Neural crest cell (in vitro differentiated cells): ENCODE measurements at regions not wholly inside any gene's neighbourhood (a gene's known extent, or its start where the extent isn't known, plus 50 kb on each side); places are given as distances from the start of the nearest gene placed in this dataset.

Experiments
- DNase-seq: peaks from one replicate; pipeline ENCODE4 v3.0.0; 2021; ENCODE audit warnings: low read depth, mixed read lengths, low spot score
- H3K27ac Mint-ChIP-seq: one replicate; pipeline ENCODE4 v1.8.0; 2021; ENCODE audit warnings: mild to moderate bottlenecking, mixed read lengths; ENCODE audit not compliant: unreplicated experiment
- H3K27me3 Mint-ChIP-seq: 2 replicates; pipeline ENCODE4 v1.8.0; 2021; ENCODE audit warnings: low read depth, mild to moderate bottlenecking, mixed read lengths
- H3K36me3 Mint-ChIP-seq: 2 replicates; pipeline ENCODE4 v1.8.0; 2021; ENCODE audit warnings: low read depth, mild to moderate bottlenecking, mixed read lengths
- H3K4me1 Mint-ChIP-seq: 2 replicates; pipeline ENCODE4 v1.8.0; 2021; ENCODE audit warnings: mixed read lengths
- H3K4me3 Mint-ChIP-seq: one replicate; pipeline ENCODE4 v1.8.0; 2021; ENCODE audit warnings: mild to moderate bottlenecking, mixed read lengths
- H3K9me3 Mint-ChIP-seq: 2 replicates; pipeline ENCODE4 v1.8.0; 2021; ENCODE audit warnings: mixed read lengths
- TF ChIP-seq, protein P1 (sequence below): fragments of 200-600 bp; sonication (generic); conservative IDR thresholded peaks from 2 replicates; pipeline ENCODE4 v1.5.0; 2021; ENCODE audit warnings: antibody characterized with exemption, mild to moderate bottlenecking

DNA sequence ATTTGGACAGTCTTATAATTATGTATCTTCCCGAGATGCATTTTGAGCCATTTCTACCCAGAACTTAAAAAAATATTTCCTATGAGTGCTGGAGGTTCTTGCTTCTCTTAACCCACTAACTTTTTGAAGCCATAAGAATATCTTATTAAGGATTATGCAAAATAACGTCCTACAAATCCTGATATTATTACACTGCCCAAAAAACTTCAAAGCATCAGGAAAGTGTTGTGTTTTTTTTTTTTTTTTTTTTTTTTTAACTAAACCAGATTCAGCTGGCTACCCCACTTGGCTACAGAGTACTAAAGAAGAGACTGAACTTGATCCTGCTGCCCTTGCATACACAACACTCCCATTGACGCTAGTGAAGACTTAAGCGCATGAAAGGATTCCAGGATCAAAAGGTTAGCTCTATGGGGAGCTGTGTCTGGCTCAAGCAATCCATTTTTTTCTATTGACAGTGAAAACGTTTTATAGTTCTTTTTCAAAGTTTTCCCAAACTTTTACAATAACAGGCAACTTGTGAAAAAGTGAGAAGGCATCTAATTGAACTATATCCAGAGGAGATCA is 141.4 kb downstream of the KCNRG start:
- H3K9me3 Mint-ChIP-seq, result no peaks in the 10 kb centered on the region
- peak overlapping the region; percentile 20 for H3K4me3 Mint-ChIP-seq
- peaks cover 36% of the 10 kb centered on the region for H3K4me1 Mint-ChIP-seq
- H3K27me3 Mint-ChIP-seq, result no peaks in the 10 kb centered on the region
- TF ChIP-seq, protein P1, sequence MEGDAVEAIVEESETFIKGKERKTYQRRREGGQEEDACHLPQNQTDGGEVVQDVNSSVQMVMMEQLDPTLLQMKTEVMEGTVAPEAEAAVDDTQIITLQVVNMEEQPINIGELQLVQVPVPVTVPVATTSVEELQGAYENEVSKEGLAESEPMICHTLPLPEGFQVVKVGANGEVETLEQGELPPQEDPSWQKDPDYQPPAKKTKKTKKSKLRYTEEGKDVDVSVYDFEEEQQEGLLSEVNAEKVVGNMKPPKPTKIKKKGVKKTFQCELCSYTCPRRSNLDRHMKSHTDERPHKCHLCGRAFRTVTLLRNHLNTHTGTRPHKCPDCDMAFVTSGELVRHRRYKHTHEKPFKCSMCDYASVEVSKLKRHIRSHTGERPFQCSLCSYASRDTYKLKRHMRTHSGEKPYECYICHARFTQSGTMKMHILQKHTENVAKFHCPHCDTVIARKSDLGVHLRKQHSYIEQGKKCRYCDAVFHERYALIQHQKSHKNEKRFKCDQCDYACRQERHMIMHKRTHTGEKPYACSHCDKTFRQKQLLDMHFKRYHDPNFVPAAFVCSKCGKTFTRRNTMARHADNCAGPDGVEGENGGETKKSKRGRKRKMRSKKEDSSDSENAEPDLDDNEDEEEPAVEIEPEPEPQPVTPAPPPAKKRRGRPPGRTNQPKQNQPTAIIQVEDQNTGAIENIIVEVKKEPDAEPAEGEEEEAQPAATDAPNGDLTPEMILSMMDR, result no peak
- H3K36me3 Mint-ChIP-seq, result no peaks in the 10 kb centered on the region
- H3K27ac Mint-ChIP-seq, result no peak overlapping the region
- no peak for DNase-seq

DNA sequence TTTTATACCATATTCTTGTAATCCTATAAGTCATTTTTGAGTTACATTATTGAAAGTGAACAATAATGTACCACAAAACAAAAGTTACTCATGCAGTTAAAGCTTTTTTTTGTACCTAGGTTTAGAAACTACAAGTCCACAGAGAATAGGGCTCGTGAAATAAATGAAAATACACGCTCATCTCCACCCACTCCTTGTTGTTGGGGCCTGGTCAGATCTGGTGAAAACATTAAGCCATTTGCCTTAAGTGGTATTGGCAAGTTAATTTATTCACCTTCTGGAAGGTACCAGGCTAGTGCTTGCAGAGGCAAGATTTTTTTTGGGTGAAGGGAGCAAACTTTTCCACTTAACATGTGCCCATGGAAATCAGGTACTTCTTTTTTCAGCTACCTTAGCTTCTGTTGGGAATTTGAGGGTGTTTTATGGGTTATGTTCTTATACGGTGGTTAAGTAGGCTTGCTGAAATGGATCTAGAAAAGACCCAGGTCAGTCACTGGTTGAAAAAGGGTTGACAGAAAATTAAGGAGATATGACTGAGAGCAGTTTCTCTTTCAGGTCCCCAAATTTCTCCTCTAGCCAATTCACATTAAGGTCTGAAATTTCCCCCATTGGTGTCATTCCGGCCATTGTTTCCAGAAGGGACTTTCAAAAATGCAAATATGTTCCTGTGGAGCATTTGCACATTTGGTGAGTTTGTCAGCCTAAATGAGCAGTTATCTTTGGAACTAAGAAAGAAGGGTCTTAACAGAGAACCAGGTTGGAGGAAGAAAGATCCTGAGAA is 143.3 kb downstream of the KCNRG start:
- peaks cover 33% of the 10 kb centered on the region for H3K4me1 Mint-ChIP-seq
- no peaks in the 10 kb centered on the region for H3K27me3 Mint-ChIP-seq
- H3K36me3 Mint-ChIP-seq, result no peaks in the 10 kb centered on the region
- H3K27ac Mint-ChIP-seq, result no peak overlapping the region
- DNase-seq, result no peak
- H3K9me3 Mint-ChIP-seq, result no peaks in the 10 kb centered on the region
- H3K4me3 Mint-ChIP-seq, result no peak overlapping the region
- TF ChIP-seq, protein P1, result no peak

GRCh38 chr13:50159607-50160006 is 144.4 kb downstream of the KCNRG start:
- no peaks in the 10 kb centered on the region for H3K27me3 Mint-ChIP-seq
- no peak for DNase-seq
- H3K4me1 Mint-ChIP-seq, result peaks cover 33% of the 10 kb centered on the region
- no peaks in the 10 kb centered on the region for H3K36me3 Mint-ChIP-seq
- H3K27ac Mint-ChIP-seq, result no peak overlapping the region
- no peak overlapping the region for H3K4me3 Mint-ChIP-seq
- H3K9me3 Mint-ChIP-seq, result no peaks in the 10 kb centered on the region
- TF ChIP-seq, protein P1, result no peak

DNA sequence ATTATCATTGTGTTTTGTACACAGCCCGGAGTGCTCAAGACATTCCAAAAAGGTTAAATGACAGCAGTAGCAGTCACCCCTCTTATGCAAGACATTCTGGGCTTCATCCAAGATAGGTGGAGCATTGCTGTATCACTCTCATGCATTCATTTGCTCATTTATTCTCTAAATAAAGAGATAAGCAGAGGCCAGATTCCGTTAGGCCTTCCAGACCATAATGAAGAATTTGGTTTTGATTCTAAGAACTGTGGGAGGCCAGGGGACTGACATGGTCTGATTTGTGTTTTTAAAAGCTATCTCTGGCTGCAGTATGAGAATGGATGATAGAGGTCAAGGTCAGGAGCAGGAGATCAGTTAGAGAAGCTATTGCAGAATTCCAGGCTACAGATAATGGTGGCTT is 145.8 kb downstream of the KCNRG start:
- H3K27ac Mint-ChIP-seq, result no peak overlapping the region
- H3K4me3 Mint-ChIP-seq, result no peak overlapping the region
- no peaks in the 10 kb centered on the region for H3K9me3 Mint-ChIP-seq

DNA sequence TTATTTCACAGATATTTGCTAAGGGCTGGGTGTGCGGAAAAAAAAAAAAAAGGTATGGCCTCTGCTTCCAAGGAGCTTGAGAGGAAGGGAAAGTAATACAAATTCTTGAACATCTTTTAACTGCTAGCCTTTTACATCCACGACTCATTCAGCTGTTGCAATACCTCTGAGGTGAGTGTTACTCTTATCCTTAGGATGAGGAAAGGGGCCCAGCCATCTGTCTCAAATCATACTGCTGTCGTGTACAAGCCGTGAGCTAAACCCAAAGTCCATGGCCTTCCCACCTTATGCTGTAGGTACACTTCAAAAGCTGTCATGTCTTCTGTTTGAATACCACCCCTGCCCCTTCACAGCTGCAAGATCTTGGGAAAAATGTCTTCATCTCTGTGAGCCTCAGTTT is 146.8 kb downstream of the KCNRG start:
- H3K9me3 Mint-ChIP-seq, result no peaks in the 10 kb centered on the region
- no peaks in the 10 kb centered on the region for H3K27me3 Mint-ChIP-seq
- H3K27ac Mint-ChIP-seq, result no peak overlapping the region
- no peak for DNase-seq
- TF ChIP-seq, protein P1, result no peak
- H3K4me1 Mint-ChIP-seq, result peaks cover 15% of the 10 kb centered on the region
- no peak overlapping the region for H3K4me3 Mint-ChIP-seq
- peaks cover 3% of the 10 kb centered on the region for H3K36me3 Mint-ChIP-seq

More for the DNA sequence above, 145.8 kb downstream of the KCNRG start:
- H3K27me3 Mint-ChIP-seq, result no peaks in the 10 kb centered on the region
- H3K36me3 Mint-ChIP-seq, result peaks cover under 1% of the 10 kb centered on the region
- no peak for DNase-seq
- peaks cover 24% of the 10 kb centered on the region for H3K4me1 Mint-ChIP-seq
- TF ChIP-seq, protein P1, result no peak
